HepG2 (cell line): ENCODE measurements at regions not wholly inside any gene's neighbourhood (a gene's known extent, or its start where the extent isn't known, plus 50 kb on each side); places are given as distances from the start of the nearest gene placed in this dataset.

Experiments used
- ATAC-seq: fragments of 200-7000 bp; cut with Tn5 transposase; 3 replicates; pipeline ENCODE4 v1.9.1; 2020; ENCODE audit warnings: mild to moderate bottlenecking, moderate library complexity
- BruUV-seq: library from RNA; stranded (reverse); fragments of 400-500 nt; replicated peaks from 2 replicates; lab custom pipeline; 2021; lab: Mats Ljungman, UMichigan
- CTCF ChIA-PET: fragments of 300-600 bp; formaldehyde crosslinking; extraction: SDS; loops from one replicate; lab custom pipeline; 2021; ENCODE audit warnings: low total read pairs, inconsistent platforms, low intra/inter-chr PET ratio; lab: Yijun Ruan, JAX
- POLR2A ChIA-PET: fragments of 350-600 bp; sonication (Branson Sonifier 250); formaldehyde crosslinking; loops from one replicate; lab custom pipeline; 2020; ENCODE audit warnings: antibody characterized with exemption, inconsistent platforms; lab: Yijun Ruan, JAX
- DNase-seq: peaks from one replicate; pipeline ENCODE4 v3.0.0-alpha.2; 2015; ENCODE audit warnings: low spot score
- FAIRE-seq: peaks from 3 replicates; lab custom pipeline; 2011; peaks lifted over from hg19 to GRCh38; lab: Jason Lieb, UNC
- H2AFZ ChIP-seq: one replicate; pipeline ENCODE4 v1.6.1; 2011; ENCODE audit warnings: low read length, inconsistent platforms
- H3K27ac ChIP-seq: fragments of 300-600 bp; 3 replicates; pipeline ENCODE4 v1.8.0; 2011; ENCODE audit warnings: mixed run types, mild to moderate bottlenecking, mixed read lengths, low read length, inconsistent platforms; ENCODE audit not compliant: insufficient read depth; ENCODE audit errors: extremely low read length
- H3K27me3 ChIP-seq, 2 experiments: fragments of 200-600 bp in 1 of 2; 2 replicates in 1 of 2; 3 replicates in 1 of 2; pipeline versions ENCODE4 v1.6.0 to v1.8.0; 2011; ENCODE audit warnings: low read length in 2 of 2, mild to moderate bottlenecking in 2 of 2, moderate library complexity in 2 of 2, inconsistent platforms in 1 of 2; ENCODE audit not compliant: insufficient read depth in 2 of 2, control insufficient read depth in 1 of 2
- H3K36me3 ChIP-seq, 2 experiments: fragments of 200-600 bp in 1 of 2; replicated peaks in 1 of 2; 2 replicates in 1 of 2; 3 replicates in 1 of 2; pipeline versions ENCODE4 v1.5.1 to v1.8.0; 2011; ENCODE audit warnings: low read length in 2 of 2, inconsistent platforms in 1 of 2; ENCODE audit not compliant: insufficient read depth in 2 of 2, control insufficient read depth in 1 of 2
- H3K4me1 ChIP-seq: 2 replicates; pipeline ENCODE4 v1.5.1; 2012; ENCODE audit warnings: low read length, inconsistent platforms; ENCODE audit not compliant: insufficient read depth
- H3K4me2 ChIP-seq: 2 replicates; pipeline ENCODE4 v1.6.0; 2011; ENCODE audit warnings: low read depth, low read length, inconsistent platforms
- H3K4me3 ChIP-seq, 3 experiments: fragments of 200-600 bp in 1 of 3; sonication (generic), shearing (Covaris generic) in 1 of 3; replicated peaks in 1 of 3; 2 replicates each; pipeline ENCODE4 v1.5.1; 2011 to 2016; ENCODE audit warnings: low read length in 3 of 3, inconsistent platforms in 2 of 3, low read depth in 2 of 3, mild to moderate bottlenecking in 2 of 3, control low read depth in 1 of 3, mixed read lengths in 1 of 3; ENCODE audit not compliant: insufficient read depth in 1 of 3
- H3K79me2 ChIP-seq: one replicate; pipeline ENCODE4 v1.6.1; 2011; ENCODE audit warnings: low read length, inconsistent platforms; ENCODE audit not compliant: insufficient read depth
- H3K9ac ChIP-seq: 2 replicates; pipeline ENCODE4 v1.6.0; 2011; ENCODE audit warnings: mild to moderate bottlenecking, low read depth, low read length, inconsistent platforms; ENCODE audit not compliant: insufficient read depth
- H3K9me3 ChIP-seq: 2 replicates; pipeline ENCODE4 v1.5.1; 2012; ENCODE audit warnings: mild to moderate bottlenecking, low read length
- H4K20me1 ChIP-seq: 2 replicates; pipeline ENCODE4 v1.6.0; 2011; ENCODE audit warnings: inconsistent platforms, mild to moderate bottlenecking, low read length, moderate library complexity; ENCODE audit not compliant: insufficient read depth
- KDM1A ChIP-seq: IDR thresholded peaks from 2 replicates; pipeline ENCODE4 v1.6.1; 2016; ENCODE audit warnings: missing compliant biosample characterization
- MAFF ChIP-seq: IDR thresholded peaks from 2 replicates; pipeline ENCODE4 v1.6.1; 2011; ENCODE audit warnings: low read depth, low read length, improper control_type of control experiment
- MAFK ChIP-seq, 2 experiments: IDR thresholded peaks in 1 of 2; conservative IDR thresholded peaks in 1 of 2; 2 replicates each; pipeline ENCODE4 v1.6.1; 2011; ENCODE audit warnings: improper control_type of control experiment in 2 of 2, low read length in 2 of 2
- NCOA1 ChIP-seq: sonication (generic); formaldehyde crosslinking; IDR thresholded peaks from 2 replicates; pipeline ENCODE4 v1.9.0; 2021; ENCODE audit warnings: missing genetic modification reagents
- NFYC ChIP-seq: IDR thresholded peaks from 2 replicates; pipeline ENCODE4 v1.6.1; 2016; ENCODE audit warnings: missing genetic modification reagents, missing compliant biosample characterization
- ZBTB8A ChIP-seq: sonication (generic); formaldehyde crosslinking; IDR thresholded peaks from 2 replicates; pipeline ENCODE4 v1.4.0; 2020; ENCODE audit warnings: mild to moderate bottlenecking, low read depth, missing genetic modification reagents, borderline replicate concordance
- WGBS: methylation state at CpG from one replicate; pipeline ENCODE4 v1.1.6; 2017; ENCODE audit warnings: low lambda C conversion rate; 5-methylcytosine and 5-hydroxymethylcytosine counted together
- in situ Hi-C: cut with HindIII; loops from 2 replicates; pipeline ENCODE4 v1.10.0; 2017; ENCODE audit warnings: low pct_unique_long_range_greater_than_20kb; ENCODE audit not compliant: extremely low pct_ligation_motif_present
- intact Hi-C: fragments of 100-400 bp; cut with micrococcal nuclease; formaldehyde crosslinking; loops from one replicate; pipeline ENCODE4 v1.10.0; 2022; ENCODE audit not compliant: unreplicated experiment
- TF ChIP-seq, protein P1 (sequence below): sonication (generic); formaldehyde crosslinking; IDR thresholded peaks from 2 replicates; pipeline ENCODE4 v1.4.0; 2020; ENCODE audit warnings: mild to moderate bottlenecking, missing genetic modification reagents

DNA sequence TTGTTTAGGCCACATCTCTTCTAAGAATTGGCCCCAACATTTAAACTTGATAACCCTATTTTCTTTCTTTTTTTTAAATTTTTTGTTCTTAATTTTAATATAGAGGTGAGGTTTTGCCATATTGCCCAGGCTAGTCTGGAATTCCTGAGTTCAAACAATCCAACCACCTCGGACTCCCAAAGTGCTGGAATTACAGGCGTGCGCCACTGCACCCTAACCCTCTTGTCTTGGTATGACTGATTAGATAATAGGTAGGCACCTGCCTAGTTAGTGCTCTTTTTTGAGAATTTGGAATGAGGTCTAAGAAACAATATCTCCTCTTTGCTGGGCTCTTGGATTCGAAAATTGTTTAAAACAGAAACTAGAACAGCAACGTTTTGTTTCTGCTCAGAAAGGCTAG lies 116.4 kb upstream of the GOLGA6L6 start:
- no TSS peak for BruUV-seq
- H3K9ac ChIP-seq = no peak overlapping the region

DNA sequence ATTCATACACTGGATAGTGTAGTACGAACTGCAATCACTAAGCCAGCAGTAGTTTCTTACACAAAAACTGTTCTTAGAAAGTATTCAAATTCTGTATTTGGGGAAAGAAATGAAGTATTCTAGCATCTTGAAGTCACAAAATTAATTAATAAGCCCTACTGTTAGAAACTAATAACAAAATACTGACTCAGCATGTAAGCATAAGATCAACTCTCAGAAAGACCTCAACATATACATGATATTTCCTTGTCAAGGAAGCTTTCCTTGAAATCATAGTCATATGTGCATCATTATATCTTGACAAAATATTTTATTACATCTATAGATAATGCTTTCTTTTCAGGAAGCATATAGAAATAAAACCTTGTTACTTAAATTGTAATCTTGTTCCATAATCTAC lies 115.5 kb upstream of the GOLGA6L6 start:
- no peak for FAIRE-seq

More for the DNA sequence above, 116.4 kb upstream of the GOLGA6L6 start:
- Histone ChIP-seq H4K20me1 (no peaks in the 10 kb centered on the region), H3K4me3 (no peak overlapping the region), H3K27me3 (no peaks in the 10 kb centered on the region), H3K4me2 (no peak overlapping the region)
- in situ Hi-C loops = no loop called here
- intact Hi-C loops = no loop called here
- TF ChIP-seq NCOA1 (CRISPR knock-in tag) = no peak
- TF ChIP-seq KDM1A (CRISPR knock-in tag) = no peak
- TF ChIP-seq ZBTB8A = no peak
- TF ChIP-seq, all 625 proteins: peak for 0
- 8% methylated on average over 5 of the region's 5 CpGs for whole genome bisulfite sequencing
- no peak overlapping the region for H3K27ac ChIP-seq
- POLR2A ChIA-PET = no interaction called here
- H2AFZ ChIP-seq = no peak overlapping the region
- H3K4me1 ChIP-seq = no peaks in the 10 kb centered on the region
- no peaks in the 10 kb centered on the region for H3K79me2 ChIP-seq
- ATAC-seq = no peak
- H3K9me3 ChIP-seq = no peaks in the 10 kb centered on the region
- CTCF ChIA-PET = no interaction called here
- DNase-seq = no peak
- no peak for FAIRE-seq
- no peaks in the 10 kb centered on the region for H3K36me3 ChIP-seq

More for the DNA sequence above, 115.5 kb upstream of the GOLGA6L6 start:
- Histone ChIP-seq H3K27me3 (no peaks in the 10 kb centered on the region), H3K79me2 (no peaks in the 10 kb centered on the region), H3K9me3 (no peaks in the 10 kb centered on the region), H3K9ac (no peak overlapping the region), H3K4me1 (no peaks in the 10 kb centered on the region), H4K20me1 (no peaks in the 10 kb centered on the region), H2AFZ (no peak overlapping the region), H3K4me3 (no peak overlapping the region), H3K36me3 (no peaks in the 10 kb centered on the region), H3K27ac (no peak overlapping the region), H3K4me2 (no peak overlapping the region)
- TF ChIP-seq NFYC (CRISPR knock-in tag) (no peak), MAFK (conservative IDR thresholded peaks at IDR 0.05 in 1 of 2, IDR thresholded peaks at IDR 0.05 in 1 of 2; ENCODE audit: low read length in 2 of 2) (peak; percentile 81 to 92), MAFF (peak; percentile 80)
- TF ChIP-seq, protein P1, sequence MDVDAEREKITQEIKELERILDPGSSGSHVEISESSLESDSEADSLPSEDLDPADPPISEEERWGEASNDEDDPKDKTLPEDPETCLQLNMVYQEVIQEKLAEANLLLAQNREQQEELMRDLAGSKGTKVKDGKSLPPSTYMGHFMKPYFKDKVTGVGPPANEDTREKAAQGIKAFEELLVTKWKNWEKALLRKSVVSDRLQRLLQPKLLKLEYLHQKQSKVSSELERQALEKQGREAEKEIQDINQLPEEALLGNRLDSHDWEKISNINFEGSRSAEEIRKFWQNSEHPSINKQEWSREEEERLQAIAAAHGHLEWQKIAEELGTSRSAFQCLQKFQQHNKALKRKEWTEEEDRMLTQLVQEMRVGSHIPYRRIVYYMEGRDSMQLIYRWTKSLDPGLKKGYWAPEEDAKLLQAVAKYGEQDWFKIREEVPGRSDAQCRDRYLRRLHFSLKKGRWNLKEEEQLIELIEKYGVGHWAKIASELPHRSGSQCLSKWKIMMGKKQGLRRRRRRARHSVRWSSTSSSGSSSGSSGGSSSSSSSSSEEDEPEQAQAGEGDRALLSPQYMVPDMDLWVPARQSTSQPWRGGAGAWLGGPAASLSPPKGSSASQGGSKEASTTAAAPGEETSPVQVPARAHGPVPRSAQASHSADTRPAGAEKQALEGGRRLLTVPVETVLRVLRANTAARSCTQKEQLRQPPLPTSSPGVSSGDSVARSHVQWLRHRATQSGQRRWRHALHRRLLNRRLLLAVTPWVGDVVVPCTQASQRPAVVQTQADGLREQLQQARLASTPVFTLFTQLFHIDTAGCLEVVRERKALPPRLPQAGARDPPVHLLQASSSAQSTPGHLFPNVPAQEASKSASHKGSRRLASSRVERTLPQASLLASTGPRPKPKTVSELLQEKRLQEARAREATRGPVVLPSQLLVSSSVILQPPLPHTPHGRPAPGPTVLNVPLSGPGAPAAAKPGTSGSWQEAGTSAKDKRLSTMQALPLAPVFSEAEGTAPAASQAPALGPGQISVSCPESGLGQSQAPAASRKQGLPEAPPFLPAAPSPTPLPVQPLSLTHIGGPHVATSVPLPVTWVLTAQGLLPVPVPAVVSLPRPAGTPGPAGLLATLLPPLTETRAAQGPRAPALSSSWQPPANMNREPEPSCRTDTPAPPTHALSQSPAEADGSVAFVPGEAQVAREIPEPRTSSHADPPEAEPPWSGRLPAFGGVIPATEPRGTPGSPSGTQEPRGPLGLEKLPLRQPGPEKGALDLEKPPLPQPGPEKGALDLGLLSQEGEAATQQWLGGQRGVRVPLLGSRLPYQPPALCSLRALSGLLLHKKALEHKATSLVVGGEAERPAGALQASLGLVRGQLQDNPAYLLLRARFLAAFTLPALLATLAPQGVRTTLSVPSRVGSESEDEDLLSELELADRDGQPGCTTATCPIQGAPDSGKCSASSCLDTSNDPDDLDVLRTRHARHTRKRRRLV (CRISPR knock-in tag) = no peak
- in situ Hi-C loops = no loop called here
- POLR2A ChIA-PET = no interaction called here
- DNase-seq (no peak), ATAC-seq (no peak)
- intact Hi-C loops = no loop called here
- CTCF ChIA-PET = no interaction called here
- WGBS = 3% methylated on average over 1 of the region's 1 CpG
- no TSS peak for BruUV-seq
